GM12878 (cell line): ENCODE measurements at regions not wholly inside any gene's neighbourhood (a gene's known extent, or its start where the extent isn't known, plus 50 kb on each side); places are given as distances from the start of the nearest gene placed in this dataset.

ENCODE experiments used
- ATAC-seq: fragments of 200-7000 bp; cut with Tn5 transposase; 3 replicates; pipeline ENCODE4 v1.9.1; 2020; ENCODE audit warnings: mild to moderate bottlenecking, moderate library complexity
- BruUV-seq: library from RNA; stranded (reverse); fragments of 400-500 nt; replicated peaks from 2 replicates; lab custom pipeline; 2021; lab: Mats Ljungman, UMichigan
- CTCF ChIA-PET: fragments of 300-600 bp; sonication (Branson Sonifier 250); formaldehyde crosslinking; extraction: SDS; loops from one replicate; lab custom pipeline; 2021; ENCODE audit warnings: inconsistent platforms; lab: Yijun Ruan, JAX
- POLR2A ChIA-PET: fragments of 350-600 bp; formaldehyde crosslinking; extraction: SDS; loops from one replicate; lab custom pipeline; 2021; ENCODE audit warnings: inconsistent platforms; lab: Charles Lee
- RAD21 ChIA-PET: fragments of 300-600 bp; sonication (Branson Sonifier 250); formaldehyde crosslinking; loops from one replicate; lab custom pipeline; 2023; ENCODE audit warnings: antibody characterized with exemption; ENCODE audit not compliant: unreplicated experiment; lab: Charles Lee
- SMC1A ChIA-PET: fragments of 300-600 bp; sonication (Branson Sonifier 250); formaldehyde crosslinking; loops from one replicate; lab custom pipeline; 2023; ENCODE audit not compliant: unreplicated experiment, uncharacterized antibody; lab: Charles Lee
- DNase-seq: peaks from one replicate; pipeline ENCODE4 v3.0.0-alpha.2; 2011; ENCODE audit warnings: low read depth, low spot score
- FAIRE-seq: peaks from 3 replicates; lab custom pipeline; 2011; peaks lifted over from hg19 to GRCh38; lab: Jason Lieb, UNC
- H2AFZ ChIP-seq: 2 replicates; pipeline ENCODE4 v1.6.0; 2011; ENCODE audit warnings: low read depth, low read length, control low read depth; ENCODE audit not compliant: control insufficient read depth
- H3K27ac ChIP-seq: 2 replicates; pipeline ENCODE4 v1.5.1; 2011; ENCODE audit warnings: control low read depth; ENCODE audit not compliant: control insufficient read depth, insufficient read depth
- H3K27me3 ChIP-seq, 2 experiments: replicated peaks in 1 of 2; 2 replicates each; pipeline versions ENCODE4 v1.6.0 to v1.6.1; 2011; ENCODE audit warnings: low read length in 1 of 2; ENCODE audit not compliant: control insufficient read depth in 2 of 2, insufficient read depth in 2 of 2
- H3K36me3 ChIP-seq, 2 experiments: 2 replicates each; pipeline ENCODE4 v1.5.1; 2011; ENCODE audit warnings: low read length in 1 of 2; ENCODE audit not compliant: control insufficient read depth in 2 of 2, insufficient read depth in 2 of 2
- H3K4me1 ChIP-seq: 2 replicates; pipeline ENCODE4 v1.6.1; 2011; ENCODE audit warnings: mild to moderate bottlenecking, low read length, moderate library complexity, mixed read lengths; ENCODE audit not compliant: control insufficient read depth, insufficient read depth
- H3K4me2 ChIP-seq: 2 replicates; pipeline ENCODE4 v1.6.0; 2011; ENCODE audit warnings: control low read depth; ENCODE audit not compliant: control insufficient read depth, insufficient read depth
- H3K4me3 ChIP-seq: fragments of 200-600 bp; sonication (generic); 2 replicates; pipeline ENCODE4 v1.5.1; 2016
- H3K79me2 ChIP-seq: 2 replicates; pipeline ENCODE4 v1.6.0; 2011; ENCODE audit warnings: low read length; ENCODE audit not compliant: control insufficient read depth, insufficient read depth
- H3K9ac ChIP-seq: 2 replicates; pipeline ENCODE4 v1.8.0; 2011; ENCODE audit warnings: low read length, control low read depth, mixed read lengths; ENCODE audit not compliant: control insufficient read depth, insufficient read depth
- H3K9me3 ChIP-seq: replicated peaks from 3 replicates; pipeline ENCODE4 v1.5.1; 2011; ENCODE audit warnings: mild to moderate bottlenecking, low read length; ENCODE audit not compliant: control insufficient read depth, insufficient read depth
- H4K20me1 ChIP-seq: 2 replicates; pipeline ENCODE4 v1.6.0; 2011; ENCODE audit not compliant: control insufficient read depth, insufficient read depth
- EED ChIP-seq: sonication (generic); IDR thresholded peaks from 2 replicates; pipeline ENCODE4 v1.6.1; 2016; ENCODE audit warnings: antibody characterized with exemption, low read depth
- EP300 ChIP-seq, 2 experiments: fragments of 150-350 bp in 1 of 2; IDR thresholded peaks; 2 replicates each; pipeline ENCODE4 v1.6.1; 2011 to 2012; ENCODE audit warnings: low read depth in 2 of 2, low read length in 2 of 2, borderline replicate concordance in 1 of 2, improper control_type of control experiment in 1 of 2, inconsistent platforms in 1 of 2; ENCODE audit not compliant: control insufficient read depth in 1 of 2
- ESRRA ChIP-seq: IDR thresholded peaks from 2 replicates; pipeline ENCODE4 v1.6.1; 2012; ENCODE audit warnings: mild to moderate bottlenecking, low read length, improper control_type of control experiment
- FOXK2 ChIP-seq: fragments of 450-650 bp; IDR thresholded peaks from 2 replicates; pipeline ENCODE4 v1.6.1; 2017; ENCODE audit warnings: mild to moderate bottlenecking, moderate library complexity
- KAT2A ChIP-seq: conservative IDR thresholded peaks from 2 replicates; pipeline ENCODE4 v1.6.1; 2011; ENCODE audit warnings: low read depth, low read length; ENCODE audit not compliant: control insufficient read depth
- MEF2B ChIP-seq: fragments of 450-650 bp; IDR thresholded peaks from 2 replicates; pipeline ENCODE4 v1.6.1; 2018; ENCODE audit warnings: mild to moderate bottlenecking, moderate library complexity; ENCODE audit not compliant: partially characterized antibody, poor library complexity, severe bottlenecking
- NFIC ChIP-seq: IDR thresholded peaks from 2 replicates; pipeline ENCODE4 v1.6.1; 2012; ENCODE audit warnings: low read depth, mild to moderate bottlenecking, inconsistent platforms, low read length, moderate library complexity
- PAX8 ChIP-seq: fragments of 450-650 bp; IDR thresholded peaks from 2 replicates; pipeline ENCODE4 v1.6.1; 2017; ENCODE audit warnings: mild to moderate bottlenecking, moderate library complexity
- RUNX3 ChIP-seq: IDR thresholded peaks from 2 replicates; pipeline ENCODE4 v1.6.1; 2012; ENCODE audit warnings: low read length, inconsistent platforms
- SP1 ChIP-seq: IDR thresholded peaks from one replicate; pipeline ENCODE4 v1.6.1; 2011; ENCODE audit warnings: low read depth, low read length
- SPI1 ChIP-seq: IDR thresholded peaks from 2 replicates; pipeline ENCODE4 v1.6.1; 2011; ENCODE audit warnings: low read depth, mild to moderate bottlenecking, low read length, moderate library complexity, borderline replicate concordance; ENCODE audit not compliant: insufficient read depth
- ZNF24 ChIP-seq: fragments of 450-650 bp; IDR thresholded peaks from 2 replicates; pipeline ENCODE4 v1.6.1; 2017; ENCODE audit warnings: antibody characterized with exemption, mild to moderate bottlenecking
- WGBS: methylation state at CpG from one replicate; pipeline ENCODE4 v1.1.6; 2016; ENCODE audit warnings: low lambda C conversion rate; ENCODE audit not compliant: insufficient replicate concordance, insufficient coverage; ENCODE audit errors: missing lambda C conversion rate; 5-methylcytosine and 5-hydroxymethylcytosine counted together
- in situ Hi-C: fragments of 300-500 bp; cut with MboI; formaldehyde crosslinking; loops from 9 replicates; pipeline ENCODE4 v1.14.3; 2018; ENCODE audit warnings: mixed read lengths
- intact Hi-C: fragments of 100-400 bp; cut with micrococcal nuclease; formaldehyde crosslinking; loops from one replicate; pipeline ENCODE4 v1.14.2; 2022; ENCODE audit not compliant: unreplicated experiment
- TF ChIP-seq, protein P1 (sequence below): IDR thresholded peaks from 2 replicates; pipeline ENCODE4 v1.6.1; 2012; ENCODE audit warnings: low read depth, low read length, improper control_type of control experiment
- TF ChIP-seq, protein P2 (sequence below): fragments of 450-650 bp; IDR thresholded peaks from 2 replicates; pipeline ENCODE4 v1.6.1; 2017; ENCODE audit warnings: borderline replicate concordance
- TF ChIP-seq, protein P3 (sequence below): IDR thresholded peaks from 2 replicates; pipeline ENCODE4 v1.6.1; 2011; ENCODE audit warnings: low read depth, mild to moderate bottlenecking, low read length, moderate library complexity, borderline replicate concordance; ENCODE audit errors: extremely low read depth
- TF ChIP-seq, protein P4 (sequence below): IDR thresholded peaks from 2 replicates; pipeline ENCODE4 v1.6.1; 2012; ENCODE audit warnings: low read length, inconsistent platforms

DNA sequence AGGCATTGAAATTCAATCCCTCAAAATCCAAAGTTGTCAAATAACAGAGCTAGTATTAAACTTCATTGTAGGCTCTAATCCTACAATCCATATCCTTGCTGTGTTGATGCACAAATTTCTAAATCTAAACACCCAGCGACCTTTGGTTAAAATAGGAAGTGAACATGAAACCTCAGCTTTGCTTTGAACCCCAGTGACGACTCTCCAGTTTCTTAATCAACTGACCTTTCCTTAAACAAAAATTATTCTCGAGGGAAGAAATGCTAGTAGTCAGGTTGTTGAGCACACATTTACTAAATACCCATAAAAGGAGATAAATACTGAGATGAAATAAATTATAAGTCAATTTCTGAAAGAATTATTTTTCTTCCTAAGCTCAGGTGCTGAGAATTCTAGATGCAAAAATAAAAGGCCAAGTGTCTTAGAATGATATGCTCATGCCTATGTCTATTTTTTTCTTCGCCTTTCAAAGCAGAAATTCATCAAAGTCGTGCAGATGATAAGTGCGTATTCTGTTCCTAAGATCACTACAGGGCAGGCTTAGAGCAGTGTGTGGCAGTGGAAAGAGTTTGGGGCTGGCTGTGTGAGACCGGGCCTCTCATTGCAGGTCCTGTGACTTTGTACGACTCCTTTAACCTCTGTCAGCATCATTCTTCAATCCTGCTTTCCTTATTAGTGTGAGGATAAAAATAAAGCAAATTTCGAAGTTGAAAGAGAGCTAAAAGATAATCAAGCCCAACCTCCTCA lies 208.7 kb downstream of the PRL start:
- WGBS = 30% methylated on average over 9 of the region's 9 CpGs
- SMC1A ChIA-PET = interaction anchor here (0.7 to 1.7 kb wide), 7 partner anchors 10 to 102 kb away, joined by 3 to 7 read pairs (median 4); no protein-coding TSS in a partner anchor
- no peak for TF ChIP-seq MEF2B
- no peak for TF ChIP-seq SP1
- TF ChIP-seq, protein P1, sequence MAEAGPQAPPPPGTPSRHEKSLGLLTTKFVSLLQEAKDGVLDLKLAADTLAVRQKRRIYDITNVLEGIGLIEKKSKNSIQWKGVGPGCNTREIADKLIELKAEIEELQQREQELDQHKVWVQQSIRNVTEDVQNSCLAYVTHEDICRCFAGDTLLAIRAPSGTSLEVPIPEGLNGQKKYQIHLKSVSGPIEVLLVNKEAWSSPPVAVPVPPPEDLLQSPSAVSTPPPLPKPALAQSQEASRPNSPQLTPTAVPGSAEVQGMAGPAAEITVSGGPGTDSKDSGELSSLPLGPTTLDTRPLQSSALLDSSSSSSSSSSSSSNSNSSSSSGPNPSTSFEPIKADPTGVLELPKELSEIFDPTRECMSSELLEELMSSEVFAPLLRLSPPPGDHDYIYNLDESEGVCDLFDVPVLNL = no peak
- peak; percentile 75; the same call in 1 of the 2 replicates for TF ChIP-seq SPI1
- TF ChIP-seq, protein P2, sequence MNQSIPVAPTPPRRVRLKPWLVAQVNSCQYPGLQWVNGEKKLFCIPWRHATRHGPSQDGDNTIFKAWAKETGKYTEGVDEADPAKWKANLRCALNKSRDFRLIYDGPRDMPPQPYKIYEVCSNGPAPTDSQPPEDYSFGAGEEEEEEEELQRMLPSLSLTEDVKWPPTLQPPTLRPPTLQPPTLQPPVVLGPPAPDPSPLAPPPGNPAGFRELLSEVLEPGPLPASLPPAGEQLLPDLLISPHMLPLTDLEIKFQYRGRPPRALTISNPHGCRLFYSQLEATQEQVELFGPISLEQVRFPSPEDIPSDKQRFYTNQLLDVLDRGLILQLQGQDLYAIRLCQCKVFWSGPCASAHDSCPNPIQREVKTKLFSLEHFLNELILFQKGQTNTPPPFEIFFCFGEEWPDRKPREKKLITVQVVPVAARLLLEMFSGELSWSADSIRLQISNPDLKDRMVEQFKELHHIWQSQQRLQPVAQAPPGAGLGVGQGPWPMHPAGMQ = no peak
- no peak for TF ChIP-seq PAX8
- TF ChIP-seq, protein P3, sequence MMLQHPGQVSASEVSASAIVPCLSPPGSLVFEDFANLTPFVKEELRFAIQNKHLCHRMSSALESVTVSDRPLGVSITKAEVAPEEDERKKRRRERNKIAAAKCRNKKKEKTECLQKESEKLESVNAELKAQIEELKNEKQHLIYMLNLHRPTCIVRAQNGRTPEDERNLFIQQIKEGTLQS = no peak
- TF ChIP-seq RUNX3 = peak; percentile 53
- TF ChIP-seq FOXK2 = no peak
- TF ChIP-seq EED = no peak
- TF ChIP-seq ZNF24 = 0 out of 2 replicates have a peak, but pooled peaks have one; percentile 61
- TF ChIP-seq NFIC = peak; percentile 20; the same call in 1 of the 2 replicates
- TF ChIP-seq KAT2A = no peak
- TF ChIP-seq, protein P4, sequence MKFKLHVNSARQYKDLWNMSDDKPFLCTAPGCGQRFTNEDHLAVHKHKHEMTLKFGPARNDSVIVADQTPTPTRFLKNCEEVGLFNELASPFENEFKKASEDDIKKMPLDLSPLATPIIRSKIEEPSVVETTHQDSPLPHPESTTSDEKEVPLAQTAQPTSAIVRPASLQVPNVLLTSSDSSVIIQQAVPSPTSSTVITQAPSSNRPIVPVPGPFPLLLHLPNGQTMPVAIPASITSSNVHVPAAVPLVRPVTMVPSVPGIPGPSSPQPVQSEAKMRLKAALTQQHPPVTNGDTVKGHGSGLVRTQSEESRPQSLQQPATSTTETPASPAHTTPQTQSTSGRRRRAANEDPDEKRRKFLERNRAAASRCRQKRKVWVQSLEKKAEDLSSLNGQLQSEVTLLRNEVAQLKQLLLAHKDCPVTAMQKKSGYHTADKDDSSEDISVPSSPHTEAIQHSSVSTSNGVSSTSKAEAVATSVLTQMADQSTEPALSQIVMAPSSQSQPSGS = 0 out of 2 replicates have a peak, but pooled peaks have one; percentile 24
- TF ChIP-seq EP300 (IDR thresholded peaks at IDR 0.05; ENCODE audit: borderline replicate concordance in 1 of 2, control insufficient read depth in 1 of 2, low read depth in 2 of 2, low read length in 2 of 2) = 0 out of 4 replicates have a peak, but pooled peaks of 1 of the 2 experiments have one; percentile 21
- TF ChIP-seq ESRRA = no peak

More for the DNA sequence above, 208.7 kb downstream of the PRL start:
- RAD21 ChIA-PET = interaction anchor here (0.9 to 1.4 kb wide), 2 partner anchors 20 to 63 kb away, joined by 3 to 5 read pairs; no protein-coding TSS in a partner anchor
- peak; percentile 52; the same call in 2 of the 3 replicates for ATAC-seq
- intact Hi-C loops (no loop called here), in situ Hi-C loops (no loop called here)
- H3K9me3 ChIP-seq = no peaks in the 10 kb centered on the region; the same call in 1 of the 3 replicates
- BruUV-seq = no TSS peak
- no peak overlapping the region; the same call in 1 of the 2 replicates for H2AFZ ChIP-seq
- no peak overlapping the region for H3K9ac ChIP-seq
- no peak for DNase-seq
- H4K20me1 ChIP-seq = no peaks in the 10 kb centered on the region
- H3K79me2 ChIP-seq = no peaks in the 10 kb centered on the region
- H3K4me3 ChIP-seq = no peak overlapping the region
- H3K27ac ChIP-seq = peak overlapping the region; percentile 6; the same call in 1 of the 2 replicates
- CTCF ChIA-PET = no interaction called here
- no peaks in the 10 kb centered on the region for H3K36me3 ChIP-seq
- H3K4me1 ChIP-seq = no peaks in the 10 kb centered on the region; the same call in 1 of the 2 replicates
- H3K27me3 ChIP-seq = no peaks in the 10 kb centered on the region
- peak; percentile 41 for FAIRE-seq
- peak overlapping the region; percentile 4; the same call in 1 of the 2 replicates for H3K4me2 ChIP-seq
- POLR2A ChIA-PET = no interaction called here
